HG02763 (cell line): ENCODE measurements at regions not wholly inside any gene's neighbourhood (a gene's known extent, or its start where the extent isn't known, plus 50 kb on each side); places are given as distances from the start of the nearest gene placed in this dataset.
"Not testable (repeated sequence)": the region's sequence is repeated elsewhere in the genome, so short reads cannot be mapped to it uniquely, and the experiment has no call there.

Experiments used
- ATAC-seq: cut with Tn5 transposase; IDR thresholded peaks from one replicate; pipeline ENCODE4 v1.9.1; 2021; ENCODE audit warnings: mild to moderate bottlenecking, moderate library complexity; ENCODE audit not compliant: unreplicated experiment

DNA sequence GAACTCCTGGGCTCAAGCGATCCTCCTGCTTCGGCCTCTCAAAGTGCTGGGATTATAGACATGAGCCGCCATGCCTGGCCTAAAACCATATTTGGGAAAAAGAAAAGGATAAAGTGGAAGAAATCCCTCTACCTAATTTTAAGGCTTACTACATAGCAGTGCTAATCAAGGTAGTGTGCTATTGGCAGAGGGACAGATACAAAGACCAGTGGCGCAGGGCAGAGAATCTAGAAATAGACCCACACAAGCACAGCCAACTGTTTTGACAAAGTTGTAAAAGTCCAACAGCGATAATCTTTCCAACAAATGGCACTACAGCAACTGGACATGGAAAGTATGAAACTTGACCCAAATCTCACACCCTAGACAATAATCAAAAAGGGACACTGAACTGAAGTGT, 138.4 kb downstream of the TFCP2L1 start:
- ATAC-seq: no peak

DNA sequence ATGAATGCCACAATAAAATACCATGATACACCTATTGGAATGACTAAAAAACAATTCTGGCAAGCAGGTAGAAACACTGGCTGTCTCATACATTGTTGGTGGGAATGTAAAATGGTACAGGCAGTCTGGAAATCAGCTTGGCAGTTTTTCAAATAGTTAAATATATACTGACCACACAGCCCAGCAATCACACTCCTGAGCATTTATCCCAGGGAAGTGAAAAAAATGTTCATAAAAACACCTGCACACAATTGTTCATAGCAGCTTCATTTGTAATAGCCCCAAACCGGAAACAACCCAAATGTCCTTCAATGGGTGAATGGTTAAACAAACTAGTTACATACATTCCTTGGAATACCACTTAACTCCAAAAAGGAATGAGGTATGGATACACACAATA, 137.2 kb downstream of the TFCP2L1 start:
- no peak for ATAC-seq

DNA sequence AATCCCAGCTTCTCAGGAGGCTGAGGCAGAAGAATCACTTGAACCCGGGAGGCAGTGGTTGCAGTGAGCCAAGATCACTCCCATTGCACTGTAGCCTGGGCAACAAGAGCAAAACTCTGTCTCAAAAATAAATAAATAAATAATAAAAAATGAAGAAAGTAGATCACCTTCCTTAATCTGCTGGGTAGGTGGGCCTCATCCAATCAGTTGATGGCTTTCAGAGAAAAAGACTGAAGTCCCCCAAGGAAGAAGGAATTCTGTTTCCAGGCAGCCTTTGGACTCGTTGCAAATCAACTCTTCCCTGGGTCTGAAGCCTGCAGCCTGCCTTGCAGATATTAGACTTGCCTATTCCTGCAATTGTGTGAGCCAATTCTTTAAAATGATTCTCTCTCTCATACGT, 136.5 kb downstream of the TFCP2L1 start:
- ATAC-seq: no peak

DNA sequence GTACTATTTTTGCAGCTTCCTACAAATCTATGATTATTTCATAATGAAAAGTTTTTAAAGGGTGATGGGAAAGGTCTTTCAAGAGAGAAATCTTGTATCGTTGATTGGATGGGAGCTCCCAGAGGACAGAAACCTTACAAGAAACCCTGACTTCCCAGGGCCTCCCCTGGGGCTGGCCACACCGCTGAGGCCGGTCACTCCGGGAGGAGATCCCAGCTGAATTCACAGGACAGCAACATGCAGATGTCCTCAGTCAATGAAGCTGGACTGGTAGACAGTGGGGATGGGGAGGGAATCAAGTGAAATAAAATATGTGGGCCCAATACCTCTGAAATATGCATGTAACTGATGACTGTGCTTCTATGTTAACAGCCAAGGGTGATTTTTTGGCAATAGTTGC, 135.6 kb downstream of the TFCP2L1 start:
- ATAC-seq: no peak

DNA sequence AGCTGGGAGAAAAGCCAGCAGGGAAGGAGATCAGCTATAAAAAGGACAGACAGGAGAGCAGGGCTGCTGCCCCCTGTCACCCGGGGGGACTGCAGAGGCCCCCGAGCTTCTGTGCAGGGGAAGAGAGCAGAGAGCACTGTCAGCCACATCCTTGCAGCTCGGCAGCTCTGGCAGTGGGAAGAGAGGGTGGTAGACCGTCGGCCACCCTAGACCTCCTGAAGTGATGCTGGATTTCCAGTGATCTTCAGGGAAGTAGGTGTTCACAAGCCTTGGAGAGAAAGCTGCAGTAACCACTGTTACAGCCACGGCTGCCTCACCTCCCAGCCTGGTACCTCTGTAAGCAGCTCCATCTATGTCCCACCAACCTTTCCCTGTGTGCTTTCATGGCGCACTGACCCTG, 134.9 kb downstream of the TFCP2L1 start:
- no peak for ATAC-seq

DNA sequence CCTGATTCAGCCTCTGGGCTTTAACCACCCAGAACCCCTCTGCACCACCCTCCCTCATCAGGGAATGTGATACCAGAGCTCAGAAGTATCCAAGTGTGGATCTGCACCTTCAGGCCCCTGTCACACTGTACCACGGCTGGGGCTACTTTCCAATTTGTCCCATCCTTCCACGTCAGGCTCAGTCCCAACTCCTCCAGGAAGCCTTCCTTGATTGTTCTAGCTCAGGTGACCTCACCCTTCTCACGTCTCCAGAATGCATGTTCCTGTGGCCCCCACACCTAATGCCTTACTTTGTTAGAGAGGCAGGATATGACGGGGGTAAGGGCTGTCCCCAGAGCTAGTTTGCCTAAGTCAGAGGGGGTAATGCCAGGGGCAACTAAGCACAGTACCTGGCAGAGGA, 134.3 kb downstream of the TFCP2L1 start:
- ATAC-seq: no peak

DNA sequence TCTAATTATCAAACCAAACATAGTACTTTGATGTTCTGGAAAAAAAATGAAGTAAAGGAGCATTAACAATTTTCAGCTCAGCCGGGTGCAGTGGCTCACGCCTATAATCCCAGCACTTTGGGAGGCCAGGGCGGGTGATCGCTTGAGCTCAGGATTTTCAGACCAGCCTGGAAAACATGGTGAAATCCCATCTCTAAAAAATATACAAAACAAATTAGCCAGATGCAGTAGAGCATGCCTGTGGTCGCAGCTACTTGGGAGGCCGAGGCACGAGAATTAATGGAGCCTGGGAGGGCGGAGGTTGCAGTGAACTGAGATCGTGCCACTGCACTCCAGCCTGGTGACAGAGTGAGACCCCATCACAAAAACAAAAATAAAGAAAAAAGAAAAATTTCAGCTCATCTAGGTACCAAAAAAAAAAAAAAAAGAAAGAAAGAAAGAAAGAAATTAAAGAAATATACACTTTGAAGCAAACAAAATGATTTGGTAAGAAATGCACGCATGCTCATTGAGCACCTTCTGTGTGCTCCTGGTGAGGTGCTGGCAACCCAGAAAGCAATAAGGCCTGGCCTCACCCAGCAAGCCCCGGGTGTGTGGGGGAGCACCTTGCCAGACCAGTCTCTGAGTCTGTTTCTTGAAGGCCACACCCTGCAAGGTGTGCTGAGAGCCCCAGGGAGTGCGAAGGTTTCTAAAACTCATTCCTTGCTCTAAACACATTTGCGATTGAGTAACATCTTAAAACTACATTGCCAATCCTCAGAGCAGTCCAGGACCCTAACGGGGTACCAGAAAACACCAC, 133.5 kb downstream of the TFCP2L1 start:
- no peak for ATAC-seq

DNA sequence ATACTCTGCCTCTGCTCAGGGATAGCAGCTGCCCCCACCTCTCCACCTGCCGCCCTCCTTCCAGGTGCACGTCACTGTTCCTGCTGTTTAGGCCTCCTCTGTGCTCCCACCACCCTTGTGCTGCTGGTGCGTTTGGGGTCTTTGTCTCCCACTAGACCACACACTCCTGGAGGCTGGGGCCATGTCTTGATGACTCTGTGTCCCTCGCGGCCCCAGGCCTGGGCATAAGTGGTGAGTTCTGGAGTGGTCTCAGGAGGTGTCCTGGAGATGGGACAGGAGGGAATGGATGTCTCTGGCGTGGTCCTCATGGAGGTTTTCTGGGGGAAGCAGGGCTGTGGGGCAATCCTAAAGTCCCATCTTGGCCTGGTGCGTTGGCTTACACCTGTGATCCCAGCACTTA, 132.1 kb downstream of the TFCP2L1 start:
- ATAC-seq: no peak

DNA sequence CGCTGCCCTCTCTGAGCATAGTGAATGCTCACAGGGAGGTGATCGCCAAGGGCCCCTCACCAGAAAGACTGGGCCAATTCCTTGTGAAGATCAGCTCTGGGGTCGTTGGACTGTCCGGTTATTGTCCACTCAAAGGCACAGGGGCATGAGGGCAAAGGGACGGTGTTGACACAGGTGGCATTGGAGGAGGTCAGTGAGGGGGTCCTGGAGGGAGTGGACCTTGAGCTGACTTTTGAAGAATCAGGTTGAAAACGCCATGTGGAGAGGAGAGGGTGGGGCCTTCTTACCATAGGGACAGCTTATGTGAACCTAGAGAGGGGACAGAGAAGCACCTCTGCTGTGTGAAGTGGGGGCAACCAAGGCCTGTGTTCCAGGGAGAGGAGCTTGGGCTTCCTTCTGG, 131.5 kb downstream of the TFCP2L1 start:
- no peak for ATAC-seq

DNA sequence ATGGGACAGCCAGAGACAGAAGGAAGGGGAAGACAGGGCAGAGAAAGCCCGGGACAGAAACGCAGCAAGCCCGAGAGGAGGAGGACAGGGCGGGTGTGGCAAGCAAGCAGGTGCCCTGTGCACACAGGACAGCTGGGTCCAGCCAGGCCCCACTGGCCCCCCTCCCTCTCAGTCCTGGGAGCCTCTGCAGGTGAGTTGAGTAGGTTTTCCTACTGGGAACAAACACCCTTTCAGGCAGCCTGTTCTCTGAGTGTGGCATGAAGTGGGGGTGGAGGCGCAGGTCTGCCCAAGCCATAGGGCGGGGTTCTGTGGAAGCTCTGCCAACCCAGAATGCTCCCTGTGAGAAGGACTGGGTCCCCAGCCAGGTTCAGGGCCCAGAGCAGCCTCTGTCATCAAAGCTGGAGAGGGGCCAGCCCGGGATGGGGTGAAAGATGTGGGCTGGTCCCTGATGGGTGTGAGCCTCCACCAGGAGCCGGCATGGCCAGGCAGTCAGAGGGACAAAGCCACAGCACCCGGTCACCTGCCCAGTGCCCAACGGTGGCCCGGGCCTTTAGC, 129.4 kb downstream of the TFCP2L1 start:
- no peak for ATAC-seq

DNA sequence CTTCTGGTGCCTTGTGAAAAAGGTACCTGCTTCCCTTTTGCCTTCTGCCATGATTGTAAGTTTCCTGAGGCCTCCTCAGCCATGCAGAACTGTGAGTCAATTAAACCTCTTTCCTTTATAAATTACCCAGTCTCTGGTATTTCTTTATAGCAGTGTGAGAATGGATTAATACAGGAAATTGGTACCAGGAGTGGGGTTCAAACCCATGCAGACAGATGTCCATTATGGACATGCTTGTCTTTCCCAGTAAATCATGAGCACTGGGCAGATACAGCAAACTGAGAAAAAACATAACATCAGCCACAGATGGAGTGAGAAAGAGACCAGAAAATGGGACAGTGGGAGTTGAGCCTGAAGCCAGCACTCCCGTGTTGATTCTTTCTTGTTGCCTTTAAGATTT, 127.5 kb downstream of the TFCP2L1 start:
- ATAC-seq: not testable (repeated sequence)

DNA sequence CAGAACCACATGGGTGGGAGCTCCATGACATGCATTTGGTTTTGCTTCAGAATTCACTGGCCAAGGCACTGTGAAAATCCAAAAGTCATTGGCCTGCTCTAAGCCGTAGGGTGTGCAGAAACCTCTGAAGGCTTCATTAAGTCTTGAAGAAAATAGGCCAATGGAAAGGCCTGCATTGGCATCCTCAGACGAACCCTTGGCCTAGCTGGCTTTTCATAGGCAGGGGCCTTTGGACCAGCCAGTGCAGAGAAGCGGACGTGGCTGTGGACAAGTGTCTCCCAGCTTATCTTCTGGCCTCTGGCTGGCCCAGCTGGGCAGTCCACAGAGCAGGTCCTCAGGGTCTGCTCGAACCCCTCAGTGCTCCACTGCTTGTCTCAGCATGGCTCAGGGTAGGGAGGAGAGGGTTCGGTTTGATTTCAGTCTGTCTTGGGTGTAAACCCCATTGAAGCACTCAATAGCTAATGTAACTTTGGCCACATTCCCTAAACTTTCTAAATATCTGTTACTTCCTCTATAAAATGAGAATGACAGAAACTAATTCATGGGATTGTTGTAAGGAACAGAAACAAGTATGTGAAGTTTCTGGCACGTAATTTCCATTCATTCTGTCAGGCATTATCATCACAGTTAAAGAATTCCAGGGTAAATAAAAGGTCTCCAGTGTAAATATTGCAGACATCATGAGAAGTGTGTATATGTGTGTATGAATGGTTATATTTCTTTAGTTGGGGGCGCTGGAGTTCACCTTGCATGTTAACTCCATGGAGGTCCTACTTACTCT, 125.5 kb downstream of the TFCP2L1 start:
- ATAC-seq: no peak

DNA sequence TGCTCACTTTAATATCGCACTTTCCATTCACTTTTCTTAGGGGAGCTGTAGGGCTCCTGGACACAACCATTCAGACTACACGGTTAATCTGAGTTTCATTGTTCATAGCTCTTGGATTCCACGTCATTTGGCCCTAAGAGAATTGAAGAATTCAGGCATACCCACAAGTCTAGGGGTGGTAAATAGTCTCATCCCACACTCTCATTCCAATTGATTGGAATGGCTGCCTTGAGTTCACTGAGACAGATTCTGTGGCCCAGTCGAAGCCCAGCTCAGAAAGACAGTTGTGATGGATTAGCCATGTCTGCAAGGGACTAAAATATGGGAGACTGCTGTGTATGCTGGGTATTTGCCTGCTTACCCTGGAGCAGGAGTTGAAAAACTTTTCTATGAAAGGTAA, 124.6 kb downstream of the TFCP2L1 start:
- no peak for ATAC-seq

DNA sequence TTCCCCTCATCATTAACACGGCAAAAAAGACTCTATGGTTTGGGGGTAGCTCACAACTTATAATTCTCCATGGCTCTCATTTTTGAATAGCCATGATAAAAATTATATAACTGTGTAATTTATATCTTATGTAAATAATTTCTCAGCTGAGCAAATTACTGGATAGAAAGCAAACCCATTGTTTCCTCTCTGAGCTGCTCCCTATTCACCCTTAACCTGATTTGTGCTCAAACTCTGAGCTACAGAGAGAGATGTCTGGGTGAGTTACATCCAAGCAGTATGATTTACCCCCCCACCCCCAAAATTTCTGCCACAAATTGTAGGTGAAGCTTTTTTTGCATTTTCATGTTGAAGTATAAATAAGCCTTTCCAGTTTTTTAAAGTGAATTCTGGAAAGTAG, 123.7 kb downstream of the TFCP2L1 start:
- ATAC-seq: no peak

DNA sequence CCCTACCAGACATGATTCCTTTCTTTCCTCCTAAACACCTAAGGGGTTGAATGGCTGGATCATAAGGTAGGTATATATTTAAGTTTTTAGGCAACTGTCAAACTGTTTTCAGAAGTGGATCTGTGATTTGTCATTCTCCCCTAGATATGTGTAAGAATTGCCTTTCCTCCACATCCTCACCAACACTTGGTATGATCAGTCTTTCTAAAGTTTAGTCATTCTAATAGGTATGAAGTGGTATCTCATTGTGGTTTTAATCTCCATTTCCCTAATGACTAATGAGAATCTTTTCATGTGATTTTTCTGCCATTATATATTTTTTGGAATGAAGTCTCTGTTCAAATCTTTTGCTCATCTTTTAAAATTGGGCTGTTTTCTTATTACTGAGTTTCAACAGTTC, 122.1 kb downstream of the TFCP2L1 start:
- no peak for ATAC-seq

DNA sequence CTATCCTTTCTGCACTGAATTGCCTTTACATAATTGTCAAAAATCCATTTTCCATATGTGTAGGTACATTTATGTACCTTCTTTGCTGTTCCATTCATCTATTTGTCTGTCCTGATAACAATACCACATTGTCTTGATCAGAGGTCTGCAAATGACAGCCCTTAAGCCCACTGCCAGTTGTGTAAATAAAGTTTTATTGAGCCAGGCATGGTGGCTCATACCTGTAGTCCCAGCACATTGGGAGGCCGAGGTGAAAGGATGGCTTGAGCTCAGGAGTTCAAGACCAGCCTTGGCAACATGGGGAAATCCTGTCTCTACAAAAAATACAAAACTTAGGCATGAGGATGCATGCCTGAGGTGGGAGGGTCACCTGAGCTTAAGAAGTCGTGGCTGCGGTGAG, 121.0 kb downstream of the TFCP2L1 start:
- ATAC-seq: no peak

DNA sequence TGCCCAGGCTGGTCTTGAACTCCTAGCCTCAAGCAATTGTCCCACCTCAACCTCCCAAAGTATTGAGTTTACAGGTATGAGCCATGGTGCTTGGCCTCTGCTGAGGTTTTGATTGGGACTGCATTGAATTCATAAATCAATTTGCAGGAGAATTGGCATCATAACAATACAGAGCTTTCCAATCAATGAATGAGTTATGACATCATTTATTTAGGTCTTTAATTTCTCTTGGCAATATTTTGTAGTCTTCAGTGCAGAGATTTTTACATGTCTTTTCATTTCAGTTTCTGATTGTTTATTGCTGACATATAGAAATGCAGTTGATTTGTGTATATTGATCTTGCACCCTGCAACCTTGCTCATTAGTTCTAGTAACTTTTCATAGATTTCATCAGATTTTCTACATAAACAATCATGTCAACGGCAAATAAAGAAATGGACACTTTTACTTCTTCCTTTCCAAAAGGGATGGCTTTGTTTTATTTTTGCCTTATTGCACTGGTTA, 119.9 kb downstream of the TFCP2L1 start:
- no peak for ATAC-seq
